Limb (tissue), 2 donors: ENCODE measurements at regions not wholly inside any gene's neighbourhood (a gene's known extent, or its start where the extent isn't known, plus 50 kb on each side); places are given as distances from the start of the nearest gene placed in this dataset.
A peak's percentile ranks its signal among the peaks of the same experiment; 100 is the strongest.
"Not testable (repeated sequence)": the region's sequence is repeated elsewhere in the genome, so short reads cannot be mapped to it uniquely, and the experiment has no call there.

Experiments used
- DNase-seq, 2 donors: peaks; one replicate each; pipeline ENCODE4 v3.0.0-alpha.2; 2016; ENCODE audit errors: extremely low spot score in 2 of 2

- no peak for DNase-seq
Measured at GRCh38 chr4:63302078-63302477, 1107.2 kb downstream of the TECRL start.

GRCh38 chr4:63296773-63297172 lies 1112.5 kb downstream of the TECRL start:
- peak in 1 of 2 donors; percentile 14 for DNase-seq

GRCh38 chr4:63275491-63275890 lies 1133.8 kb downstream of the TECRL start:
- no peak for DNase-seq

- DNase-seq, result no peak
Measured at GRCh38 chr4:63269156-63269555, 1140.1 kb downstream of the TECRL start.

GRCh38 chr4:63233671-63234070 lies 1175.6 kb downstream of the TECRL start:
- no peak for DNase-seq

- no peak for DNase-seq
Measured at GRCh38 chr4:63232058-63232457, 1177.2 kb downstream of the TECRL start.

GRCh38 chr4:63226229-63226628 lies 1183.0 kb downstream of the TECRL start:
- no peak for DNase-seq

- no peak for DNase-seq
Measured at GRCh38 chr4:63222466-63222865, 1186.8 kb downstream of the TECRL start.

GRCh38 chr4:63221477-63221876 lies 1187.8 kb downstream of the TECRL start:
- no peak for DNase-seq

- no peak for DNase-seq
Measured at GRCh38 chr4:63218856-63219255, 1190.4 kb downstream of the TECRL start.

- DNase-seq, result no peak
Measured at GRCh38 chr4:63214076-63214475, 1195.2 kb downstream of the TECRL start.

GRCh38 chr4:63211776-63212479 lies 1197.3 kb downstream of the TECRL start:
- no peak for DNase-seq

- DNase-seq, result no peak
Measured at GRCh38 chr4:63211375-63211774, 1197.9 kb downstream of the TECRL start.

GRCh38 chr4:63193029-63193428 lies 1216.2 kb downstream of the TECRL start:
- DNase-seq, result not testable (repeated sequence)

- no peak for DNase-seq
Measured at GRCh38 chr4:63171341-63171740, 1237.9 kb downstream of the TECRL start.

- no peak for DNase-seq
Measured at GRCh38 chr4:63170923-63171322, 1238.3 kb downstream of the TECRL start.

GRCh38 chr4:63169836-63170235 lies 1239.4 kb downstream of the TECRL start:
- no peak for DNase-seq

- DNase-seq, result no peak
Measured at GRCh38 chr4:63155561-63155960, 1253.7 kb downstream of the TECRL start.

- DNase-seq, result no peak
Measured at GRCh38 chr4:63123441-63123840, 1285.8 kb downstream of the TECRL start.

GRCh38 chr4:63122955-63123354 lies 1286.3 kb downstream of the TECRL start:
- DNase-seq, result no peak

GRCh38 chr4:63106600-63106999 lies 1302.7 kb downstream of the TECRL start:
- DNase-seq, result no peak

GRCh38 chr4:63105839-63106238 lies 1303.4 kb downstream of the TECRL start:
- no peak for DNase-seq

- no peak for DNase-seq
Measured at GRCh38 chr4:63090641-63091040, 1318.6 kb downstream of the TECRL start.

GRCh38 chr4:63085091-63085490 lies 1324.2 kb downstream of the TECRL start:
- no peak for DNase-seq
